HCT116 (cell line): ENCODE measurements at regions not wholly inside any gene's neighbourhood (a gene's known extent, or its start where the extent isn't known, plus 50 kb on each side); places are given as distances from the start of the nearest gene placed in this dataset.

Experiments used
- ATAC-seq: fragments of 200-7000 bp; cut with Tn5 transposase; 2 replicates; pipeline ENCODE4 v1.9.1; 2020; ENCODE audit warnings: mild to moderate bottlenecking, moderate library complexity
- BruUV-seq: library from RNA; stranded (reverse); fragments of 400-500 nt; replicated peaks from 2 replicates; lab custom pipeline; 2021; lab: Mats Ljungman, UMichigan
- CTCF ChIA-PET: fragments of 300-600 bp; sonication (Branson Sonifier 250); formaldehyde crosslinking; loops from one replicate; lab custom pipeline; 2021; ENCODE audit warnings: antibody characterized with exemption; lab: Charles Lee
- POLR2A ChIA-PET: fragments of 300-600, 350-600 bp; sonication (Branson Sonifier 250); formaldehyde crosslinking; loops from one replicate; lab custom pipeline; 2021; ENCODE audit warnings: antibody characterized with exemption; lab: Charles Lee
- RAD21 ChIA-PET, 2 experiments: fragments of 300-600 bp; sonication (Branson Sonifier 250); formaldehyde crosslinking; loops; one replicate each; lab custom pipeline; 2023; ENCODE audit warnings: low total read pairs in 2 of 2; ENCODE audit not compliant: uncharacterized antibody in 2 of 2, unreplicated experiment in 2 of 2, low non-redundant PET in 1 of 2; lab: Charles Lee
- DNase-seq: peaks from one replicate; pipeline ENCODE4 v3.0.0-alpha.2; 2010; ENCODE audit warnings: low read depth, low spot score
- H2AFZ ChIP-seq: fragments of 200-600 bp; shearing (Covaris generic), sonication (generic); 2 replicates; pipeline ENCODE4 v1.6.1; 2017; ENCODE audit warnings: low read depth, mixed run types, mixed read lengths, antibody characterized with exemption, low read length; ENCODE audit not compliant: poor library complexity, severe bottlenecking
- H3K27ac ChIP-seq: 2 replicates; pipeline ENCODE4 v1.5.1; 2012; ENCODE audit warnings: low read depth, low read length
- H3K27me3 ChIP-seq: fragments of 200-600 bp; sonication (generic); 2 replicates; pipeline ENCODE4 v1.6.1; 2016; ENCODE audit warnings: mixed run types, low read length, mixed read lengths; ENCODE audit not compliant: insufficient read depth
- H3K36me3 ChIP-seq, 2 experiments: fragments of 200-500 bp in 1 of 2; fragments of 200-600 bp in 1 of 2; sonication (Bioruptor generic) in 1 of 2; sonication (generic) in 1 of 2; 2 replicates each; pipeline versions ENCODE4 v1.5.1 to v1.6.1; 2014 to 2016; ENCODE audit warnings: low read length in 2 of 2, inconsistent platforms in 1 of 2, mixed read lengths in 1 of 2, mixed run types in 1 of 2; ENCODE audit not compliant: insufficient read depth in 2 of 2, control insufficient read depth in 1 of 2
- H3K4me1 ChIP-seq, 2 experiments: fragments of 200-600 bp in 1 of 2; sonication (generic) in 1 of 2; 2 replicates each; pipeline versions ENCODE4 v1.5.1 to v1.6.1; 2012 to 2017; ENCODE audit warnings: low read length in 2 of 2, inconsistent platforms in 1 of 2, mild to moderate bottlenecking in 1 of 2, mixed read lengths in 1 of 2, mixed run types in 1 of 2, moderate library complexity in 1 of 2; ENCODE audit not compliant: insufficient read depth in 2 of 2, control insufficient read depth in 1 of 2
- H3K4me2 ChIP-seq: fragments of 200-600 bp; sonication (generic); 2 replicates; pipeline ENCODE4 v1.6.1; 2017; ENCODE audit warnings: mixed run types, low read length, mixed read lengths
- H3K4me3 ChIP-seq, 2 experiments: fragments of 200-600 bp in 1 of 2; sonication (generic) in 1 of 2; replicated peaks in 1 of 2; 2 replicates each; pipeline ENCODE4 v1.5.1; 2011 to 2016; ENCODE audit warnings: low read length in 2 of 2, control low read depth in 1 of 2, low read depth in 1 of 2, mild to moderate bottlenecking in 1 of 2, mixed read lengths in 1 of 2, mixed run types in 1 of 2
- H3K79me2 ChIP-seq: fragments of 200-600 bp; sonication (generic); 2 replicates; pipeline ENCODE4 v1.6.1; 2017; ENCODE audit warnings: mild to moderate bottlenecking, mixed run types, low read length, moderate library complexity, mixed read lengths; ENCODE audit not compliant: insufficient read depth
- H3K9ac ChIP-seq: fragments of 200-600 bp; sonication (generic); 2 replicates; pipeline ENCODE4 v1.6.1; 2016; ENCODE audit warnings: low read length, mixed read lengths
- H3K9me2 ChIP-seq: fragments of 200-600 bp; sonication (generic), shearing (Covaris generic); 2 replicates; pipeline ENCODE4 v1.6.1; 2017; ENCODE audit warnings: mixed run types, mild to moderate bottlenecking, moderate library complexity; ENCODE audit not compliant: insufficient read depth
- H3K9me3 ChIP-seq, 2 experiments: fragments of 200-500 bp in 1 of 2; fragments of 200-600 bp in 1 of 2; sonication (Bioruptor generic) in 1 of 2; sonication (generic) in 1 of 2; 2 replicates each; pipeline ENCODE4 v1.6.1; 2014 to 2017; ENCODE audit warnings: low read length in 2 of 2, mixed read lengths in 2 of 2, inconsistent platforms in 1 of 2, low read depth in 1 of 2, mild to moderate bottlenecking in 1 of 2, mixed run types in 1 of 2, moderate library complexity in 1 of 2; ENCODE audit not compliant: control insufficient read depth in 1 of 2, insufficient read depth in 1 of 2
- H4K20me1 ChIP-seq: fragments of 200-600 bp; sonication (generic), shearing (Covaris generic); 2 replicates; pipeline ENCODE4 v1.6.1; 2017; ENCODE audit warnings: mixed run types, mild to moderate bottlenecking, moderate library complexity; ENCODE audit not compliant: insufficient read depth
- CEBPB ChIP-seq: IDR thresholded peaks from 2 replicates; pipeline ENCODE4 v1.6.1; 2012; ENCODE audit warnings: low read depth
- EGR1 ChIP-seq: IDR thresholded peaks from 2 replicates; pipeline ENCODE4 v1.6.1; 2012; ENCODE audit warnings: low read depth
- ELF1 ChIP-seq: IDR thresholded peaks from 2 replicates; pipeline ENCODE4 v1.6.1; 2012; ENCODE audit warnings: low read depth, borderline replicate concordance
- EZH2 ChIP-seq: fragments of 200-600 bp; sonication (generic); IDR thresholded peaks from 2 replicates; pipeline ENCODE4 v1.6.1; 2017; ENCODE audit warnings: antibody characterized with exemption, mixed run types
- FOSL1 ChIP-seq: IDR thresholded peaks from 2 replicates; pipeline ENCODE4 v1.6.1; 2012; ENCODE audit warnings: low read depth
- JUND ChIP-seq: IDR thresholded peaks from 2 replicates; pipeline ENCODE4 v1.6.1; 2012
- POLR2A ChIP-seq: IDR thresholded peaks from 2 replicates; pipeline ENCODE4 v1.7.0; 2011; ENCODE audit warnings: borderline replicate concordance; ENCODE audit not compliant: insufficient read depth, insufficient read length; ENCODE audit errors: extremely low read depth
- POLR2AphosphoS5 ChIP-seq: IDR thresholded peaks from 2 replicates; pipeline ENCODE4 v1.6.1; 2011; ENCODE audit warnings: mild to moderate bottlenecking, low read depth, low read length, moderate library complexity
- RAD21 ChIP-seq: IDR thresholded peaks from 2 replicates; pipeline ENCODE4 v1.6.1; 2012; ENCODE audit warnings: low read depth, mild to moderate bottlenecking
- SIN3A ChIP-seq: IDR thresholded peaks from 2 replicates; pipeline ENCODE4 v1.6.1; 2012; ENCODE audit warnings: low read depth
- SP1 ChIP-seq: IDR thresholded peaks from 2 replicates; pipeline ENCODE4 v1.6.1; 2012; ENCODE audit warnings: low read depth
- SRF ChIP-seq: IDR thresholded peaks from 2 replicates; pipeline ENCODE4 v1.6.1; 2012; ENCODE audit warnings: low read depth
- TCF7L2 ChIP-seq: IDR thresholded peaks from 2 replicates; pipeline ENCODE4 v1.7.0; 2011; ENCODE audit warnings: borderline replicate concordance, inconsistent platforms; ENCODE audit not compliant: insufficient read depth, insufficient read length; ENCODE audit errors: extremely low read depth
- ZFX ChIP-seq: fragments of 450-650 bp; IDR thresholded peaks from 2 replicates; pipeline ENCODE4 v1.6.1; 2017
- ZNF274 ChIP-seq: fragments of 200-500 bp; sonication (Bioruptor generic); IDR thresholded peaks from 2 replicates; pipeline ENCODE4 v1.6.1; 2014; ENCODE audit warnings: mild to moderate bottlenecking, low read depth, low read length, inconsistent platforms
- intact Hi-C: fragments of 100-400 bp; cut with micrococcal nuclease; formaldehyde crosslinking; loops from 2 replicates; pipeline ENCODE4 v1.10.0; 2022
- TF ChIP-seq, protein P1 (sequence below): IDR thresholded peaks from 2 replicates; pipeline ENCODE4 v1.6.1; 2012
- TF ChIP-seq, protein P2 (sequence below): IDR thresholded peaks from 2 replicates; pipeline ENCODE4 v1.6.1; 2012; ENCODE audit warnings: low read depth
- TF ChIP-seq, protein P3 (sequence below), 3 experiments: fragments of 200-600 bp in 1 of 3; sonication (generic) in 1 of 3; IDR thresholded peaks in 2 of 3; conservative IDR thresholded peaks in 1 of 3; 2 replicates each; pipeline ENCODE4 v1.5.1; 2012 to 2017; ENCODE audit warnings: low read depth in 2 of 3, low read length in 2 of 3, antibody characterized with exemption in 1 of 3, borderline replicate concordance in 1 of 3, control low read depth in 1 of 3, mild to moderate bottlenecking in 1 of 3, mixed read lengths in 1 of 3, mixed run types in 1 of 3, moderate library complexity in 1 of 3; ENCODE audit not compliant: insufficient read depth in 1 of 3
- TF ChIP-seq, protein P4 (sequence below): IDR thresholded peaks from 2 replicates; pipeline ENCODE4 v1.6.1; 2012
- TF ChIP-seq, protein P5 (sequence below): IDR thresholded peaks from 2 replicates; pipeline ENCODE4 v1.6.1; 2011; ENCODE audit warnings: mild to moderate bottlenecking, low read length, moderate library complexity; ENCODE audit not compliant: insufficient replicate concordance; ENCODE audit errors: extremely low read depth

DNA sequence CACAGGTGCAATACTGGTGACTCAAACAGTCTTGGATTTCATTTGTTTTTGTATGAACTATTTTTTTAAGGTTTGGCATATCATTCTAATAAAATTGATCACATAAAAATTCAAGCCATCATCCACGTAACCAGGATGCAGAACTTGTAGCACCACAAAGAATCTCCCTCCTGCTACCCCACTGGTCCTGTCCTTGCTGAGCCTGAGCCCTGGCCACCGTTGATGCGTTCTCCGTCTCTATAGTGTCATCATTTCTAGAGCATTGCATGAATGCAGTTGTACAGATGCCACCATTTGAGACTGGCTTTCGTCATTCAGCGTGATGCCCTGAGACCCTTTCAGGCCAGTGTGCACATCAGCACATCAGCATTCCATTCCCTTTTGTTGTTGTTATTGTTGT lies 273.5 kb downstream of the TCERG1L start:
- no peak overlapping the region for H3K4me2 ChIP-seq
- no peaks in the 10 kb centered on the region for H3K4me1 ChIP-seq
- ChIA-PET POLR2A (no interaction called here), CTCF (no interaction called here), RAD21 (no interaction called here)
- H3K9ac ChIP-seq = no peak overlapping the region
- intact Hi-C loops = no loop called here
- no peaks in the 10 kb centered on the region for H3K36me3 ChIP-seq
- no peaks in the 10 kb centered on the region for H3K79me2 ChIP-seq
- DNase-seq (no peak), ATAC-seq (no peak)
- TF ChIP-seq SIN3A (no peak), POLR2AphosphoS5 (no peak), JUND (no peak), FOSL1 (no peak), TCF7L2 (no peak), POLR2A (no peak), CEBPB (no peak), SP1 (no peak), RAD21 (no peak), SRF (no peak), ZNF274 (no peak), ZFX (no peak), EZH2 (no peak), EGR1 (no peak), ELF1 (no peak)
- TF ChIP-seq, protein P1, sequence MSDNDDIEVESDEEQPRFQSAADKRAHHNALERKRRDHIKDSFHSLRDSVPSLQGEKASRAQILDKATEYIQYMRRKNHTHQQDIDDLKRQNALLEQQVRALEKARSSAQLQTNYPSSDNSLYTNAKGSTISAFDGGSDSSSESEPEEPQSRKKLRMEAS = no peak
- TF ChIP-seq, protein P2, sequence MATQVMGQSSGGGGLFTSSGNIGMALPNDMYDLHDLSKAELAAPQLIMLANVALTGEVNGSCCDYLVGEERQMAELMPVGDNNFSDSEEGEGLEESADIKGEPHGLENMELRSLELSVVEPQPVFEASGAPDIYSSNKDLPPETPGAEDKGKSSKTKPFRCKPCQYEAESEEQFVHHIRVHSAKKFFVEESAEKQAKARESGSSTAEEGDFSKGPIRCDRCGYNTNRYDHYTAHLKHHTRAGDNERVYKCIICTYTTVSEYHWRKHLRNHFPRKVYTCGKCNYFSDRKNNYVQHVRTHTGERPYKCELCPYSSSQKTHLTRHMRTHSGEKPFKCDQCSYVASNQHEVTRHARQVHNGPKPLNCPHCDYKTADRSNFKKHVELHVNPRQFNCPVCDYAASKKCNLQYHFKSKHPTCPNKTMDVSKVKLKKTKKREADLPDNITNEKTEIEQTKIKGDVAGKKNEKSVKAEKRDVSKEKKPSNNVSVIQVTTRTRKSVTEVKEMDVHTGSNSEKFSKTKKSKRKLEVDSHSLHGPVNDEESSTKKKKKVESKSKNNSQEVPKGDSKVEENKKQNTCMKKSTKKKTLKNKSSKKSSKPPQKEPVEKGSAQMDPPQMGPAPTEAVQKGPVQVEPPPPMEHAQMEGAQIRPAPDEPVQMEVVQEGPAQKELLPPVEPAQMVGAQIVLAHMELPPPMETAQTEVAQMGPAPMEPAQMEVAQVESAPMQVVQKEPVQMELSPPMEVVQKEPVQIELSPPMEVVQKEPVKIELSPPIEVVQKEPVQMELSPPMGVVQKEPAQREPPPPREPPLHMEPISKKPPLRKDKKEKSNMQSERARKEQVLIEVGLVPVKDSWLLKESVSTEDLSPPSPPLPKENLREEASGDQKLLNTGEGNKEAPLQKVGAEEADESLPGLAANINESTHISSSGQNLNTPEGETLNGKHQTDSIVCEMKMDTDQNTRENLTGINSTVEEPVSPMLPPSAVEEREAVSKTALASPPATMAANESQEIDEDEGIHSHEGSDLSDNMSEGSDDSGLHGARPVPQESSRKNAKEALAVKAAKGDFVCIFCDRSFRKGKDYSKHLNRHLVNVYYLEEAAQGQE = no peak
- TF ChIP-seq, protein P3, sequence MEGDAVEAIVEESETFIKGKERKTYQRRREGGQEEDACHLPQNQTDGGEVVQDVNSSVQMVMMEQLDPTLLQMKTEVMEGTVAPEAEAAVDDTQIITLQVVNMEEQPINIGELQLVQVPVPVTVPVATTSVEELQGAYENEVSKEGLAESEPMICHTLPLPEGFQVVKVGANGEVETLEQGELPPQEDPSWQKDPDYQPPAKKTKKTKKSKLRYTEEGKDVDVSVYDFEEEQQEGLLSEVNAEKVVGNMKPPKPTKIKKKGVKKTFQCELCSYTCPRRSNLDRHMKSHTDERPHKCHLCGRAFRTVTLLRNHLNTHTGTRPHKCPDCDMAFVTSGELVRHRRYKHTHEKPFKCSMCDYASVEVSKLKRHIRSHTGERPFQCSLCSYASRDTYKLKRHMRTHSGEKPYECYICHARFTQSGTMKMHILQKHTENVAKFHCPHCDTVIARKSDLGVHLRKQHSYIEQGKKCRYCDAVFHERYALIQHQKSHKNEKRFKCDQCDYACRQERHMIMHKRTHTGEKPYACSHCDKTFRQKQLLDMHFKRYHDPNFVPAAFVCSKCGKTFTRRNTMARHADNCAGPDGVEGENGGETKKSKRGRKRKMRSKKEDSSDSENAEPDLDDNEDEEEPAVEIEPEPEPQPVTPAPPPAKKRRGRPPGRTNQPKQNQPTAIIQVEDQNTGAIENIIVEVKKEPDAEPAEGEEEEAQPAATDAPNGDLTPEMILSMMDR (IDR thresholded peaks at IDR 0.05 in 2 of 3, conservative IDR thresholded peaks at IDR 0.05 in 1 of 3; ENCODE audit: borderline replicate concordance in 1 of 3, insufficient read depth in 1 of 3, low read depth in 2 of 3, low read length in 2 of 3) = no peak
- TF ChIP-seq, protein P4, sequence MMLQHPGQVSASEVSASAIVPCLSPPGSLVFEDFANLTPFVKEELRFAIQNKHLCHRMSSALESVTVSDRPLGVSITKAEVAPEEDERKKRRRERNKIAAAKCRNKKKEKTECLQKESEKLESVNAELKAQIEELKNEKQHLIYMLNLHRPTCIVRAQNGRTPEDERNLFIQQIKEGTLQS = no peak
- TF ChIP-seq, protein P5, sequence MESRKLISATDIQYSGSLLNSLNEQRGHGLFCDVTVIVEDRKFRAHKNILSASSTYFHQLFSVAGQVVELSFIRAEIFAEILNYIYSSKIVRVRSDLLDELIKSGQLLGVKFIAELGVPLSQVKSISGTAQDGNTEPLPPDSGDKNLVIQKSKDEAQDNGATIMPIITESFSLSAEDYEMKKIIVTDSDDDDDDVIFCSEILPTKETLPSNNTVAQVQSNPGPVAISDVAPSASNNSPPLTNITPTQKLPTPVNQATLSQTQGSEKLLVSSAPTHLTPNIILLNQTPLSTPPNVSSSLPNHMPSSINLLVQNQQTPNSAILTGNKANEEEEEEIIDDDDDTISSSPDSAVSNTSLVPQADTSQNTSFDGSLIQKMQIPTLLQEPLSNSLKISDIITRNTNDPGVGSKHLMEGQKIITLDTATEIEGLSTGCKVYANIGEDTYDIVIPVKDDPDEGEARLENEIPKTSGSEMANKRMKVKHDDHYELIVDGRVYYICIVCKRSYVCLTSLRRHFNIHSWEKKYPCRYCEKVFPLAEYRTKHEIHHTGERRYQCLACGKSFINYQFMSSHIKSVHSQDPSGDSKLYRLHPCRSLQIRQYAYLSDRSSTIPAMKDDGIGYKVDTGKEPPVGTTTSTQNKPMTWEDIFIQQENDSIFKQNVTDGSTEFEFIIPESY = no peak
- H3K27ac ChIP-seq = no peak overlapping the region
- no peaks in the 10 kb centered on the region for H3K27me3 ChIP-seq
- no peaks in the 10 kb centered on the region for H4K20me1 ChIP-seq
- H2AFZ ChIP-seq = no peak overlapping the region
- H3K4me3 ChIP-seq = no peak overlapping the region
- H3K9me2 ChIP-seq = no peaks in the 10 kb centered on the region
- no TSS peak for BruUV-seq
- no peaks in the 10 kb centered on the region for H3K9me3 ChIP-seq
